B cell (primary cell): ENCODE measurements at regions not wholly inside any gene's neighbourhood (a gene's known extent, or its start where the extent isn't known, plus 50 kb on each side); places are given as distances from the start of the nearest gene placed in this dataset.

ENCODE experiments used
- ATAC-seq: fragments of 200-7000 bp; cut with Tn5 transposase; one replicate; pipeline ENCODE4 v1.10.0; 2021; ENCODE audit warnings: low read depth, mild to moderate bottlenecking, moderate number of reproducible peaks, moderate library complexity
- CTCF ChIA-PET: fragments of 350-600 bp; sonication (Branson Sonifier 250); formaldehyde crosslinking; loops from one replicate; lab custom pipeline; 2021; ENCODE audit warnings: antibody characterized with exemption, inconsistent platforms; lab: Charles Lee
- POLR2A ChIA-PET: fragments of 350-600 bp; sonication (Branson Sonifier 250); formaldehyde crosslinking; loops from one replicate; lab custom pipeline; 2021; ENCODE audit warnings: antibody characterized with exemption; lab: Charles Lee
- DNase-seq: peaks from one replicate; pipeline ENCODE4 v3.0.0; 2013
- H2AFZ ChIP-seq: 2 replicates; pipeline ENCODE4 v1.6.1; 2012; ENCODE audit warnings: mild to moderate bottlenecking, low read depth, low read length; ENCODE audit not compliant: insufficient read depth, poor library complexity, severe bottlenecking
- H3K27ac ChIP-seq, 2 donors: 1 replicate in 1 of 2; 2 replicates in 1 of 2; pipeline ENCODE4 v1.5.1; 2012 to 2013; ENCODE audit warnings: low read length in 2 of 2, mild to moderate bottlenecking in 2 of 2, moderate library complexity in 1 of 2
- H3K27me3 ChIP-seq, 4 experiments: fragments of 200-600 bp in 1 of 4; sonication (generic) in 1 of 4; replicated peaks in 1 of 4; 1 replicate in 2 of 4; 2 replicates in 2 of 4; pipeline versions ENCODE4 v1.6.1 to v1.7.0; 2013 to 2016; ENCODE audit warnings: low read length in 3 of 4, mild to moderate bottlenecking in 2 of 4, mixed read lengths in 1 of 4, moderate library complexity in 1 of 4; ENCODE audit not compliant: insufficient read depth in 4 of 4, control insufficient read depth in 3 of 4; ENCODE audit errors: control extremely low read depth in 1 of 4
- H3K36me3 ChIP-seq, 2 experiments: replicated peaks in 1 of 2; 1 replicate in 1 of 2; 2 replicates in 1 of 2; pipeline versions ENCODE4 v1.6.1 to v1.7.1; 2013; ENCODE audit warnings: low read length in 1 of 2; ENCODE audit not compliant: insufficient read depth in 2 of 2, control insufficient read depth in 1 of 2; ENCODE audit errors: control extremely low read depth in 1 of 2, extremely low read depth in 1 of 2
- H3K4me1 ChIP-seq, 2 donors: fragments of 200-600 bp in 1 of 2; sonication (generic) in 1 of 2; 1 replicate in 1 of 2; 2 replicates in 1 of 2; pipeline versions ENCODE4 v1.5.1 to v1.6.1; 2013 to 2017; ENCODE audit warnings: low read length in 2 of 2; ENCODE audit not compliant: control insufficient read depth in 2 of 2, insufficient read depth in 2 of 2
- H3K4me2 ChIP-seq: replicated peaks from 2 replicates; pipeline ENCODE3; 2012; ENCODE audit warnings: mild to moderate bottlenecking, low read depth, low read length; ENCODE audit not compliant: poor library complexity, severe bottlenecking
- H3K4me3 ChIP-seq, 5 experiments: fragments of 200-600 bp in 1 of 5; sonication (generic) in 1 of 5; 1 replicate in 3 of 5; 2 replicates in 2 of 5; pipeline versions ENCODE4 v1.5.1 to v1.7.0; 2011 to 2016; ENCODE audit warnings: low read length in 4 of 5, mild to moderate bottlenecking in 4 of 5, low read depth in 2 of 5, control low read depth in 1 of 5, moderate library complexity in 1 of 5; ENCODE audit not compliant: insufficient read depth in 1 of 5; ENCODE audit errors: control extremely low read depth in 1 of 5, extremely low read depth in 1 of 5
- H3K79me2 ChIP-seq: fragments of 200-600 bp; sonication (generic); one replicate; pipeline ENCODE4 v1.6.0; 2016; ENCODE audit warnings: low read length; ENCODE audit not compliant: control insufficient read depth, insufficient read depth
- H3K9ac ChIP-seq: fragments of 200-600 bp; sonication (generic); 2 replicates; pipeline ENCODE4 v1.6.1; 2017; ENCODE audit warnings: mild to moderate bottlenecking, low read length, moderate library complexity
- H3K9me3 ChIP-seq, 3 donors: one replicate each; pipeline versions ENCODE4 v1.6.1 to v1.7.1; 2013; ENCODE audit warnings: low read length in 2 of 3; ENCODE audit not compliant: control insufficient read depth in 2 of 3, insufficient read depth in 1 of 3; ENCODE audit errors: control extremely low read depth in 1 of 3
- H4K20me1 ChIP-seq: 2 replicates; pipeline ENCODE4 v1.6.0; 2012; ENCODE audit warnings: mild to moderate bottlenecking, low read length; ENCODE audit not compliant: insufficient read depth, control insufficient read depth, poor library complexity, severe bottlenecking
- H3K27ac Mint-ChIP-seq: one replicate; pipeline ENCODE4 v1.8.0; 2021; ENCODE audit warnings: mixed read lengths
- H3K27me3 Mint-ChIP-seq: one replicate; pipeline ENCODE4 v1.8.0; 2021; ENCODE audit warnings: mixed read lengths
- H3K4me1 Mint-ChIP-seq: one replicate; pipeline ENCODE4 v1.8.0; 2021; ENCODE audit warnings: mixed read lengths
- H3K4me3 Mint-ChIP-seq: one replicate; pipeline ENCODE4 v1.8.0; 2021; ENCODE audit warnings: mixed read lengths
- H3K9me3 Mint-ChIP-seq: one replicate; pipeline ENCODE4 v1.8.0; 2022; ENCODE audit warnings: mixed read lengths; ENCODE audit not compliant: insufficient read depth
- EZH2 ChIP-seq: IDR thresholded peaks from 2 replicates; pipeline ENCODE4 v1.6.1; 2012; ENCODE audit warnings: borderline replicate concordance, low read depth, mild to moderate bottlenecking, moderate library complexity, low read length; ENCODE audit not compliant: insufficient read depth, poor library complexity, severe bottlenecking
- WGBS: methylation state at CpG from one replicate; pipeline ENCODE4 v1.1.5; 2013; ENCODE audit warnings: missing lambda C conversion rate; ENCODE audit not compliant: insufficient coverage; 5-methylcytosine and 5-hydroxymethylcytosine counted together
- intact Hi-C: fragments of 100-400 bp; cut with micrococcal nuclease; formaldehyde crosslinking; loops from one replicate; pipeline ENCODE4 v1.10.0; 2022
- TF ChIP-seq, protein P1 (sequence below): fragments of 200-600 bp; IDR thresholded peaks from one replicate; pipeline ENCODE4 v1.8.0; 2022; ENCODE audit warnings: antibody characterized with exemption, mild to moderate bottlenecking

DNA sequence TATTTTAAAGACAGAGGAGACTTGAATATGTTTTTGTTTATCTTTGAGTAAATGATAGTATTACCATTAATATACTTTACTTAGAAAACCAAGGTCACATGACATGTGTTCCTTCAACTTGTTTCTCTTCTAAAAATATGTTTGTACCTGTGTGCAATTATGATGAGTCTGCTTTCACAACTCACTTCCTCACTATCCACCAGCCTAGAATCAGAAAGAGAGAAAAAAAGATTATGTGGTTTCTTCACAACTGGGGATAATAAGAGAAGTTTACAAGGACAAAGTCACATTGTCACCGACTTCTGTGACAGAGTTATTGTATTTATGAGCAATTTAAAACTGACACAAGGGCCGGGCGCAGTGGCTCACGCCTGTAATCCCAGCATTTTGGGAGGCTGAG is 1112.1 kb downstream of the RPA4 start:
- no peaks in the 10 kb centered on the region for H3K27me3 ChIP-seq
- no peak overlapping the region for H3K9ac ChIP-seq
- Mint-ChIP-seq H3K27me3 (no peaks in the 10 kb centered on the region), H3K4me3 (no peak overlapping the region), H3K4me1 (no peaks in the 10 kb centered on the region), H3K27ac (no peak overlapping the region), H3K9me3 (no peaks in the 10 kb centered on the region)
- ATAC-seq, result no peak
- no peaks in the 10 kb centered on the region for H3K36me3 ChIP-seq
- no peak for DNase-seq
- intact Hi-C loops, result no loop called here
- H3K27ac ChIP-seq, result no peak overlapping the region
- POLR2A ChIA-PET, result no interaction called here
- no peak overlapping the region for H3K4me3 ChIP-seq
- H3K9me3 ChIP-seq, result peaks cover 0 to 3% (median 0%) of the 10 kb centered on the region in 3 donors
- CTCF ChIA-PET, result no interaction called here
- no peak for TF ChIP-seq EZH2
- TF ChIP-seq, protein P1, sequence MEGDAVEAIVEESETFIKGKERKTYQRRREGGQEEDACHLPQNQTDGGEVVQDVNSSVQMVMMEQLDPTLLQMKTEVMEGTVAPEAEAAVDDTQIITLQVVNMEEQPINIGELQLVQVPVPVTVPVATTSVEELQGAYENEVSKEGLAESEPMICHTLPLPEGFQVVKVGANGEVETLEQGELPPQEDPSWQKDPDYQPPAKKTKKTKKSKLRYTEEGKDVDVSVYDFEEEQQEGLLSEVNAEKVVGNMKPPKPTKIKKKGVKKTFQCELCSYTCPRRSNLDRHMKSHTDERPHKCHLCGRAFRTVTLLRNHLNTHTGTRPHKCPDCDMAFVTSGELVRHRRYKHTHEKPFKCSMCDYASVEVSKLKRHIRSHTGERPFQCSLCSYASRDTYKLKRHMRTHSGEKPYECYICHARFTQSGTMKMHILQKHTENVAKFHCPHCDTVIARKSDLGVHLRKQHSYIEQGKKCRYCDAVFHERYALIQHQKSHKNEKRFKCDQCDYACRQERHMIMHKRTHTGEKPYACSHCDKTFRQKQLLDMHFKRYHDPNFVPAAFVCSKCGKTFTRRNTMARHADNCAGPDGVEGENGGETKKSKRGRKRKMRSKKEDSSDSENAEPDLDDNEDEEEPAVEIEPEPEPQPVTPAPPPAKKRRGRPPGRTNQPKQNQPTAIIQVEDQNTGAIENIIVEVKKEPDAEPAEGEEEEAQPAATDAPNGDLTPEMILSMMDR, result no peak
- no peak overlapping the region for H3K4me2 ChIP-seq
- 90% methylated on average over 2 of the region's 4 CpGs for WGBS
- no peaks in the 10 kb centered on the region for H3K79me2 ChIP-seq
- no peak overlapping the region for H2AFZ ChIP-seq
- no peaks in the 10 kb centered on the region for H3K4me1 ChIP-seq
- no peaks in the 10 kb centered on the region for H4K20me1 ChIP-seq

DNA sequence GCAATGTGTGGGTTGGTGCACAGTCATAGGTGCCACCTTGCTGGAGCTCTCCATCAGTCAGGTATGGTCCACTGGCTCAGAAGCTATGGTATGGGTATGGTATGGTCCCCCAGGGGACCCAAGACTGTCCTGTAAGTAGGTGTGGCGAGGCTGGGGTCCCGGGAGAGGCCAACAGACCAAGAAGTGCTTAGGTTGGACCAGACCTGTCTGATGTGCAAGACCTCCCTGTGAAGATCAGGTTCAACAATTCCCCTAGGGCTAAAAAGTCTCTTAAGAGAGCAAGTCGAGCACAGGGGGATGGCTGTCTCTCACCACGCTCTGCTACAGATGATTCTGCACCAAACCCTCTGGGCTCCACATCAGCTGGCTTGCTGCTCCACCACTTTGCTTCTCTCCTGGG is 1145.0 kb downstream of the RPA4 start:
- H3K27me3 Mint-ChIP-seq, result no peaks in the 10 kb centered on the region
- TF ChIP-seq, protein P1, result no peak
- TF ChIP-seq EZH2, result no peak
- H2AFZ ChIP-seq, result no peak overlapping the region

More for the DNA sequence above, 1145.0 kb downstream of the RPA4 start:
- H3K4me1 ChIP-seq, result no peaks in the 10 kb centered on the region
- peaks cover 0 to 8% (median 0%) of the 10 kb centered on the region in 3 donors for H3K9me3 ChIP-seq
- DNase-seq (no peak), ATAC-seq (no peak)
- Mint-ChIP-seq H3K9me3 (no peaks in the 10 kb centered on the region), H3K27ac (no peak overlapping the region), H3K4me1 (no peaks in the 10 kb centered on the region), H3K4me3 (no peak overlapping the region)
- no peak overlapping the region for H3K27ac ChIP-seq
- intact Hi-C loops, result no loop called here
- ChIA-PET CTCF (no interaction called here), POLR2A (no interaction called here)
- H3K4me2 ChIP-seq, result no peak overlapping the region
- WGBS, result 86% methylated on average over 4 of the region's 4 CpGs
- H3K36me3 ChIP-seq, result no peaks in the 10 kb centered on the region
- no peaks in the 10 kb centered on the region for H3K27me3 ChIP-seq
- H3K9ac ChIP-seq, result no peak overlapping the region
- no peak overlapping the region for H3K4me3 ChIP-seq
- H3K79me2 ChIP-seq, result no peaks in the 10 kb centered on the region
- no peaks in the 10 kb centered on the region for H4K20me1 ChIP-seq
